ENCODE measurements at regions not wholly inside any gene's neighbourhood (a gene's known extent, or its start where the extent isn't known, plus 50 kb on each side); places are given as distances from the start of the nearest gene placed in this dataset.

GRCh38 chr5:28275931-28276330 is 1237.5 kb upstream of the CDH9 start:
- TF ChIP-seq CTCF (IDR thresholded peaks at IDR 0.05; ENCODE audit: borderline replicate concordance, extremely low read depth, low read length, poor library complexity, severe bottlenecking) (no peak), EZH2 (IDR thresholded peaks at IDR 0.05; ENCODE audit: borderline replicate concordance, low read depth, low read length, severe bottlenecking) (no peak)

All from DND-41 (cell line).